GM19438 (cell line): ENCODE measurements at regions not wholly inside any gene's neighbourhood (a gene's known extent, or its start where the extent isn't known, plus 50 kb on each side); places are given as distances from the start of the nearest gene placed in this dataset.

Experiments
- ATAC-seq: cut with Tn5 transposase; IDR thresholded peaks from one replicate; pipeline ENCODE4 v1.9.1; 2021; ENCODE audit warnings: low read depth; ENCODE audit not compliant: unreplicated experiment

GRCh38 chr4:165666836-165667235 is 206.2 kb upstream of the TLL1 start:
- no peak for ATAC-seq

DNA sequence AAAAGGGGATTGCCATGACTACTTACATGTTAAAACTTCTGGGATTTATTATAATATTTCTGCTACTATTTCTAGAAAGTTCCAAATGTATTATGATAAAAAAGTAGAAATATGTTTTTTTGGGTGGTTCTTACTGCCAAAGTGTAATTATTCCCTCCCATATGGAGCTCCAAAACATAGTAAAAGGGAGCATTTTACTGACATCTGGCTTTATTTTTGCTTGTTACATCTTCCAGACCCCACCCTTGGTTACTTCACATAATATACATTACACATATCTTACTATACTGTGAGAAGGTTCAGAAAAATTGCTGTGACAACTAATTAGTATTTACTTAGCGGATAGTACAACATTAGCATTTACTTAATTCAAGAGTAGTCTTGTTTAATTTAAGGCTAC is 205.1 kb upstream of the TLL1 start:
- no peak for ATAC-seq

DNA sequence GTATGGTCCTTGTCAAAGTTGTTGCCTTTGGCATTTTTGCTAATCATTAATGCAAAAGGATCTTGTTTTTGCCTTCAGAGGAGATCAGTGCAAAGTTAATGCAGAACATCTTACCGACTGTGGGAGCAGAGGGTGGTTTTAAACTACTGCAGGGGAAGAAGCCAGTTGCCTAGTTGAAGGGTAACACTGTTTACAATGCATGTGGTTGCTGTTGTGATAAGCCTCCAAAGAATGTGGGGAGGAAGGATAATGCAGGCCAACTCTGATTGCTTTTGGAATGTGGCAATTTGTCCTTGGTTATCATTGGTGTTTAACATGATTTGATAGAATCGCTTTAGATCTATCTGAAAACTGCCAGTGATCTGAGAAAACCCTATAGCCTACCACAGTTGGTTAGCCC is 204.3 kb upstream of the TLL1 start:
- no peak for ATAC-seq

- ATAC-seq: no peak
Observed at GRCh38 chr4:165677081-165677480, 196.0 kb upstream of the TLL1 start.

DNA sequence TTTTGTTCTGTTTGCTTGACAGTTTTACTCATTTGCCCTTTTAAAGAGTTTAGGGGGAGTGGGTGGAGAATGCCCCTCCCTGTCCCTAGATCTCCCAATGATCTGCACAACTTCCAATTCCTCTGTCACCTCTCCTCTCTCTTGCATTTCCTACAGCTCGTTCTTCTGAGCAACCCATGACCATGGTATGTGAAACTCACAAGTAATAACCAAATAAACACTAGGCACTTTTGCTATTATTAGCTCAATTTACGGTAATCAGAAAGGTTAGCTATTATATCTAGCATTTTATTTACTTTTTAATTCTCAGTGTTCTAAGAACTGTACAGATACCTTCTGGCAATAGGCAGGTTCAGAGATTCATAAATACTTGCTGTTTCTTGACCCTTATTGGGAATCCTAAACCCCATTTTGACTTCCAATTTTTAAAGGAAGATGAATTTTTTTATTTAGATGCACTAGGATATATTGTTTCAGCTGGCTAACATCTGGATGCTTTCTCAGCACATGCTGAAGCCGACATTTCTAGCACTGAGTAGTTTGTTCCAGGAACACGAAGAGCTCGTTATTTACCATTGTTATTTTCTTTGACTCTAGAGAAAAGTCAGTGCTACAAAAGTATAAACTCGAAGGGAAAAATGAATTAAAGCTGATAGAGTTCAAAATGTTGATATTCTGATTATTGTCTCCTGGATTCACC is 194.7 kb upstream of the TLL1 start:
- no peak for ATAC-seq

GRCh38 chr4:165678936-165679325 is 194.1 kb upstream of the TLL1 start:
- ATAC-seq: no peak

- no peak for ATAC-seq
Observed at GRCh38 chr4:165680821-165681220, 192.2 kb upstream of the TLL1 start.

DNA sequence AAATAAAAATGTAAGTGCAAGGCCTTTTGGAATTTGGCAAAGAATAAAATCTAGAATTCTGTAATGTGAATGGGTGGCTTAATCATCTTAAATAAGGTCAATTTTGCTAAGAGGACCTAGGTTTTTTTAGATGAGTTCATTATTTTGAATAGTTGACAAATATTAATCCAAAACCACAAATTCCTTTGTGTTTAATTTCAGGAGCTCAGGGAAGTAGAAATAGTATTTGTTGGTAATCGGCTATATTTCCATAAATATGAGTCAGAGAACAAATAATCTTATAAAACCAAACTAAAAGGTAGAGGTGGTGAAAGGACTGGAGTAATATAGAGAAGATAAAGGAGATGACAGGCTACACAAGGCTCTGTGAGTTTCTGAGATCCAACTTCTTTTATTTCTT is 190.4 kb upstream of the TLL1 start:
- no peak for ATAC-seq

DNA sequence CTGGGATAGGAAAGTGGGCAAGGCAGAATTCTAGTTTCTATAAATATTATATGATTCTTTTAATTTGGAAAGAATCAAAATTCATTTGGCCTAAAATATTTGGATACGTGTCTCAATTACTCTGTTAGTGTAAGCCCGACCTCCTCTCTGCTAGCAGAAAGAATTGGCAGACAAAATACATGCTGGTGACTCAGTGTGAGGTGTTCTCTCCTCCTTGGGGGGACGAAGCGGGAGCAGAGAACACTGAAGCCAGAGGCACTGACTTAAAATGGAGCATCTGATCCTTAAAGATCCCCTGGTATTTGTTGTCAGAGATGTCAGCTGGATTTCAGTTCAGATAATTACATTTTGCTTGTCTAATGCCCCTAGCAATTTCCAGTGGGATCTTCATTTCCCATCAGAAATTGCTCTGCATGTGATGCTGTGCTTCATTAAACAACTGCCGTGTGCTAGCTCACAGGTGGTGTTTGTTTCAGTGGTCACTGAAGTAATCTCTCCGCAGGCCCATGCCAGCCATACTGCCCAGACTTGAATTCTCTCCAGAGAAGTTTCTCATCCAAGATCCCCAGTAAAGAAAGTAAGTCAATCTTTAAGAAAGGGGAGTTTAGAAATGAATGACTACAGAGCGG is 188.7 kb upstream of the TLL1 start:
- ATAC-seq: no peak

DNA sequence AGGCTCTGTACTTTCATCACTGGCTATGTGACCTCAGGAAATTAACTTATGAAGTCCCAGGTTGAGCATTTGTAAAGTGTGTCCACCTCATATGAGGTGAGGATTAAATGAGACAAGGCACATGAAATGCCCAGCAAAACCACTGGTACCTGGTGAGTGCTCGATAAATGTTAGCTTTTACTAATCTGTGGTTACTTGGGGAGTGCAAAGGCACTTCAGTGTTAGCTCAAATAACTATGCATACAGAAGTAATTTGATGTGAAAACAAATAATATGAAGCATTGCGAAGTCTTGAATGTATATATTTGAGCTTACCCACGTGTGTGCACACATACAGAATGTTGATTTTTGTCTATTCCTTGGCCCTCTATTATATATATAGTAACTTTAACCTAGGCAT is 186.3 kb upstream of the TLL1 start:
- ATAC-seq: no peak

GRCh38 chr4:165689159-165689558 is 183.9 kb upstream of the TLL1 start:
- no peak for ATAC-seq

DNA sequence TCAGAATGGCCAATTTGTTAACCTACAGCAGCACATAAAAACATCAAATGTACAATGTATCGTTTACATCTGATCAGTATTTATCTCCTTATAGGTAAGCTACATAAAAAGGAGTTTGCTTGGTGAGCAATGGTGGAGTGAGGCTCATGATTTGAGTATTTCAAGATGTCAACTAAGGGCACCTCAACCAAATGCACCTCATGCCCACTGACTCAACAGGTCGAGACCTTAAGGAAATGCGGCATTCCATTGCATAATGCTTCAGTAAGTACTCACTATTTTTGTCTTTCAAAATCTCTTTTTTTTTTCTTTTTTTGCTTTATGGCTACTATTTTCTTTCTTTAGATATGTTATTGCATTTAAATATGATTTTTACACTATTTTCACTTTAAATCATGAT is 181.0 kb upstream of the TLL1 start:
- no peak for ATAC-seq

GRCh38 chr4:165698272-165698671 is 174.8 kb upstream of the TLL1 start:
- ATAC-seq: no peak

GRCh38 chr4:165699055-165699454 is 174.0 kb upstream of the TLL1 start:
- ATAC-seq: no peak

- ATAC-seq: no peak
Observed at GRCh38 chr4:165700855-165701254, 172.2 kb upstream of the TLL1 start.

DNA sequence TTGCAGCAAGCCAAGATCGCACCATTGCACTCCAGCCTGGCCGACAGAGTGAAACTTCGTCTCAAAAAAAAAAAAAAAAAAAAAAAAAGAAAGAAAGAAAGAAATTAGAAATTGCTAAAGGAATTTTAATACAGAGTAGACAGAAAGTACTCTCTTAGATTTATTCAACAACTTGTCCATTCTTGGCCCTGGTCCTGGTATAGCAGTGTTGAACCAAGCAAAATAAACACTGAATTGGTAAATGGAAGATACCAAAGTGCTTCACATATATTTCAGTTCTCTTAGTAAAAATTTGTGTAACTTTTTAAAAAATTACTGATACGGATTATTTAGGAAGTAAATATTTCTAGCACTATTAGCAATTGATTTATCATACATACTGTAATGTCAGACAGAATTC is 165.9 kb upstream of the TLL1 start:
- ATAC-seq: no peak

GRCh38 chr4:165709516-165709915 is 163.5 kb upstream of the TLL1 start:
- no peak for ATAC-seq

DNA sequence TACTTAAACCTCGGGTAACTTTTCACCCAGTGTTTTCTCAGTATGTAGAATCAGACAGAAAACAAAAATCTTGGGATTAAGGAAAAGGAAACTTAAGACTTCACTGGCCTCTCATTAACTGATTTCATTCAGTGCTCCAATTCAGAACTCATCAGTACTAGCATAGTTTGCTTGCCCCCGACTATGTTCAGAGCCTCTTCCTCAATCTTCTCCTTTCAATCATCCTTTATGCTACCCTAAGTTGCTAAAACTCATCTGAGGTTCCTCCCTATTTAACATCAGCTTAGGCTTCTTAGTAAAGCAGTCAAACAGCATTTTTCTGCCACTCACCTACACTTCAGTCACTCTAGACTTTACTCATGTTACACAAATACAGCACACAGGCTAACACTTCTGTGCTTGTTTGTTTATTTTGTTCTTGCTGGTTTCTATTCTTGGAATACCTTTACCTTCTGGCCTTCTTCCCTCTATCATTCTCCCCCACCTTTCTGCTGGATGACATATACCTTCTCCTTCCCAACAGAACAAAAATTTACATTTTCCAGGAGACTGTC is 163.0 kb upstream of the TLL1 start:
- no peak for ATAC-seq

- no peak for ATAC-seq
Observed at GRCh38 chr4:165711436-165711835, 161.6 kb upstream of the TLL1 start.

DNA sequence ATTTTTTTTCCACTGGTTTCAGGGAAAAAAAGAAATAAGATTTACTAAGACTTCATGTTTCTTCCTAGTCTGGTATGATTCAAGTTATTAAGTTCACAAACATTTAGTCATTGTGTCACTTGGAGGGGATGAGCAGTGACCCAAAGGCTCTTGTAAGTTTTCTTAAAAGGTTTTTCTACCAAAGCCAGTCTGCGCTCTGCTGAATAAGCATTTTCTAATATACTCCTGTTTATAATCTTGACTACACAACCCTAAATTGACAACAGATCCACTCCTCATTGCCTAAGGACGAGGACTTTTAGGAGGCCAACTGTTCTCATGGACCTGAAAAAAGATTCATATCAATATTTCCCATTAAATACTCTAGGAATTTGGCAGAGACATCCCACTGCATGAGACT is 161.1 kb upstream of the TLL1 start:
- ATAC-seq: no peak

GRCh38 chr4:165714650-165715049 is 158.4 kb upstream of the TLL1 start:
- ATAC-seq: no peak

DNA sequence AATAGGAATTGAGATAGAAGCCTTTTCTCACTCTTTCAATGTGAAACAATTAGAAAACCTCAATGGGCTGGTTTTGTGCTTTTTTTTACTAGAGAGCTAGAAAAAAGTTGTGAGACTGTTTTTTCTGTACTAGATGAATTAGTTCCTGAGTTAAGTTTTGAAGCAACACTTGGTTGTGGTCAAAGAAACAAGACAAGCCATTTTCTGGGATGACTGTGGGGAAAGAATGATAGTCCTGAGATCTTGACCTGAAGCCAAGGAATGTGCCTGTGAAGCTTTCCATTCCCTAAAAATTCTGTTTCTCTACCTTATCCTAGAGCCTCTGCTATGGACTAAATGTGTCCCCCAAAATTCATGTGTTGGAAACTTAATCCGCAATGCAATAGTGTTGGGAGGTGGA is 157.8 kb upstream of the TLL1 start:
- no peak for ATAC-seq
